ENCODE measurements at regions not wholly inside any gene's neighbourhood (a gene's known extent, or its start where the extent isn't known, plus 50 kb on each side); places are given as distances from the start of the nearest gene placed in this dataset.
"Not testable (repeated sequence)": the region's sequence is repeated elsewhere in the genome, so short reads cannot be mapped to it uniquely, and the experiment has no call there.

- H3K4me3 ChIP-seq (replicated peaks; ENCODE audit: insufficient read depth, low read length); DNase-seq (ENCODE audit: low read depth in 1 of 2, low spot score in 1 of 2); H3K27ac ChIP-seq (replicated peaks); H3K27me3 ChIP-seq (ENCODE audit: insufficient read depth, poor library complexity, severe bottlenecking): not testable (repeated sequence)
Measured at GRCh38 chr4:171298048-171298718, 515.0 kb upstream of the GALNTL6 start.

DNA sequence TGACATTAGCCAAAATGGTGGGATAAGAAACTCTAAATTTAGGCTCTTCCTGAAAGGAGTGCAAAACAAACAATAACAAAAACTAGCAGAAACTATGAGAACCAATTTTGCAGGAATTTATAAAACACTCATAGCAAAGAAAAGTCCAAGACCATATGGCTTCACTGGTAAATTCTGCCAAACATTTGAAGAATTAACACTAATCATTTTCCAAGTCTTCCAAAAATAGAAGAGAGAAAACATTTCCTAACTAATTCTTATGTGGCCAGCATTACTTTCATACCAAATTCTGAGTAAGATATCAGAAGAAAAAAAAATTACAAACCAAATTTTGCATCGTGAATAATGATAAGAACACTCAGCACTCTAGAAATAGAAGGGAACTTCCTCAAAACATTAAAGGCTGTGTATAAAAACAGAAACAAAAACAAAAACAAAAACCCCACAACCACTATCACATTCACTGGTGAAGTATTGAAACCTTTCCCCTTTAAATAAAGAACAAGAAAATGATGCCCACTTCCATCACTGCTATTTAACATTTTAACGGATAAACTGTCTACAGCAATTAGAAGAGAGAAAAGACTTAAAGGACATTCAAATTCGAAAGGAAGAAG is 524.3 kb upstream of the GALNTL6 start:
- Histone ChIP-seq H3K27me3 (ENCODE audit: insufficient read depth, poor library complexity, severe bottlenecking) (no peaks in the 10 kb centered on the region), H3K27ac (replicated peaks) (no peak overlapping the region), H3K4me3 (replicated peaks; ENCODE audit: insufficient read depth, low read length) (no peak overlapping the region)
- no peak for TF ChIP-seq POLR2AphosphoS5 (IDR thresholded peaks at IDR 0.05; ENCODE audit: low read depth)
- no peak for TF ChIP-seq SPI1 (IDR thresholded peaks at IDR 0.05; ENCODE audit: borderline replicate concordance, low read depth)
- TF ChIP-seq REST (IDR thresholded peaks at IDR 0.05; ENCODE audit: insufficient replicate concordance, low read depth): no peak
- no peak for TF ChIP-seq GABPA (IDR thresholded peaks at IDR 0.05; ENCODE audit: low read depth)
- TF ChIP-seq, protein P1, sequence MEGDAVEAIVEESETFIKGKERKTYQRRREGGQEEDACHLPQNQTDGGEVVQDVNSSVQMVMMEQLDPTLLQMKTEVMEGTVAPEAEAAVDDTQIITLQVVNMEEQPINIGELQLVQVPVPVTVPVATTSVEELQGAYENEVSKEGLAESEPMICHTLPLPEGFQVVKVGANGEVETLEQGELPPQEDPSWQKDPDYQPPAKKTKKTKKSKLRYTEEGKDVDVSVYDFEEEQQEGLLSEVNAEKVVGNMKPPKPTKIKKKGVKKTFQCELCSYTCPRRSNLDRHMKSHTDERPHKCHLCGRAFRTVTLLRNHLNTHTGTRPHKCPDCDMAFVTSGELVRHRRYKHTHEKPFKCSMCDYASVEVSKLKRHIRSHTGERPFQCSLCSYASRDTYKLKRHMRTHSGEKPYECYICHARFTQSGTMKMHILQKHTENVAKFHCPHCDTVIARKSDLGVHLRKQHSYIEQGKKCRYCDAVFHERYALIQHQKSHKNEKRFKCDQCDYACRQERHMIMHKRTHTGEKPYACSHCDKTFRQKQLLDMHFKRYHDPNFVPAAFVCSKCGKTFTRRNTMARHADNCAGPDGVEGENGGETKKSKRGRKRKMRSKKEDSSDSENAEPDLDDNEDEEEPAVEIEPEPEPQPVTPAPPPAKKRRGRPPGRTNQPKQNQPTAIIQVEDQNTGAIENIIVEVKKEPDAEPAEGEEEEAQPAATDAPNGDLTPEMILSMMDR (IDR thresholded peaks at IDR 0.05; ENCODE audit: insufficient read depth, low read length): no peak
- no peak for DNase-seq (ENCODE audit: low read depth in 1 of 2, low spot score in 1 of 2)

GRCh38 chr4:171281359-171281758 is 531.8 kb upstream of the GALNTL6 start:
- no peak for DNase-seq (ENCODE audit: low read depth in 1 of 2, low spot score in 1 of 2)
- Histone ChIP-seq H3K27ac (replicated peaks) (no peak overlapping the region), H3K27me3 (ENCODE audit: insufficient read depth, poor library complexity, severe bottlenecking) (no peaks in the 10 kb centered on the region), H3K4me3 (replicated peaks; ENCODE audit: insufficient read depth, low read length) (no peak overlapping the region)
- TF ChIP-seq SPI1 (IDR thresholded peaks at IDR 0.05; ENCODE audit: borderline replicate concordance, low read depth) (no peak), REST (IDR thresholded peaks at IDR 0.05; ENCODE audit: insufficient replicate concordance, low read depth) (no peak), POLR2AphosphoS5 (IDR thresholded peaks at IDR 0.05; ENCODE audit: low read depth) (no peak), GABPA (IDR thresholded peaks at IDR 0.05; ENCODE audit: low read depth) (no peak)
- TF ChIP-seq, protein P1 (IDR thresholded peaks at IDR 0.05; ENCODE audit: insufficient read depth, low read length): no peak

DNA sequence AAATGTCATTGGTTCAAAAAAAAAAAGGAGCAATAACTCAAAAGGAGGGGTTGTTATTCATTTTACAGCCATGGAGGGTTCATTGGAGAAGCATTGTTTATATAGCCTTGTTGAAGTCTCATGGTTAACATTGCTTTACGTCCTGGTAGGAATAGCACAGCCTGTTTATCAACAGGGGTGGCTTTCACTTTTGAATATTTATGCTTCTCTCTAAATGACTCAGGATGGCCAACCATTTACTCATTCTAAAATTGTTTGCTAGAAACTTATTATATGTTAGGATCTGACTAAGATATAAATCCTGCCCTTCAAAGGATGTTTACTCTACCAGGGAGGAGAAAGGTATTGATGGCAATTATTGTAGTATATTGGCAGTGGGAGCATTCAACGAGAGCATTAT is 534.1 kb upstream of the GALNTL6 start:
- no peak for DNase-seq (ENCODE audit: low read depth in 1 of 2, low spot score in 1 of 2)
- H3K27me3 ChIP-seq (ENCODE audit: insufficient read depth, poor library complexity, severe bottlenecking): no peaks in the 10 kb centered on the region
- H3K4me3 ChIP-seq (replicated peaks; ENCODE audit: insufficient read depth, low read length): no peak overlapping the region
- H3K27ac ChIP-seq (replicated peaks): no peak overlapping the region
- TF ChIP-seq REST (IDR thresholded peaks at IDR 0.05; ENCODE audit: insufficient replicate concordance, low read depth): no peak
- TF ChIP-seq, protein P1 (IDR thresholded peaks at IDR 0.05; ENCODE audit: insufficient read depth, low read length): no peak
- TF ChIP-seq SPI1 (IDR thresholded peaks at IDR 0.05; ENCODE audit: borderline replicate concordance, low read depth): no peak
- no peak for TF ChIP-seq POLR2AphosphoS5 (IDR thresholded peaks at IDR 0.05; ENCODE audit: low read depth)
- TF ChIP-seq GABPA (IDR thresholded peaks at IDR 0.05; ENCODE audit: low read depth): no peak

Measured in HL-60 (cell line).